Naive thymus-derived CD4-positive, alpha-beta T cell (primary cell): ENCODE measurements at regions not wholly inside any gene's neighbourhood (a gene's known extent, or its start where the extent isn't known, plus 50 kb on each side); places are given as distances from the start of the nearest gene placed in this dataset.

ENCODE experiments used
- ATAC-seq: fragments of 150-1000 bp; cut with Tn5 transposase; 2 replicates; pipeline ENCODE4 v1.10.0; 2021; ENCODE audit warnings: mild to moderate bottlenecking, moderate library complexity
- CTCF ChIA-PET: fragments of 350-600 bp; sonication (Branson Sonifier 250); formaldehyde crosslinking; loops from one replicate; lab custom pipeline; 2021; ENCODE audit warnings: antibody characterized with exemption; lab: Charles Lee
- POLR2A ChIA-PET: fragments of 350-600 bp; sonication (Branson Sonifier 250); formaldehyde crosslinking; loops from one replicate; lab custom pipeline; 2021; ENCODE audit warnings: antibody characterized with exemption, inconsistent platforms; lab: Charles Lee
- DNase-seq, 9 donors: peaks; one replicate each; pipeline versions ENCODE4 v3.0.0 to v3.0.0-alpha.2; 2020 to 2022; ENCODE audit warnings: mixed read lengths in 1 of 9
- H3K27ac ChIP-seq: one replicate; pipeline ENCODE4 v1.7.0; 2013; ENCODE audit warnings: mild to moderate bottlenecking, low read depth, low read length, moderate library complexity
- H3K27me3 ChIP-seq, 2 donors: one replicate each; pipeline ENCODE4 v1.7.0; 2013; ENCODE audit warnings: low read length in 2 of 2, mild to moderate bottlenecking in 2 of 2, moderate library complexity in 2 of 2; ENCODE audit not compliant: control insufficient read depth in 2 of 2, insufficient read depth in 2 of 2
- H3K36me3 ChIP-seq, 3 experiments: 1 replicate in 2 of 3; 2 replicates in 1 of 3; pipeline ENCODE4 v1.7.0; 2013; ENCODE audit warnings: low read length in 3 of 3, mild to moderate bottlenecking in 3 of 3, moderate library complexity in 1 of 3; ENCODE audit not compliant: insufficient read depth in 3 of 3, control insufficient read depth in 2 of 3
- H3K4me1 ChIP-seq, 2 donors: one replicate each; pipeline ENCODE4 v1.7.0; 2013; ENCODE audit warnings: low read length in 2 of 2, mild to moderate bottlenecking in 2 of 2, moderate library complexity in 1 of 2; ENCODE audit not compliant: control insufficient read depth in 2 of 2, insufficient read depth in 2 of 2
- H3K4me3 ChIP-seq: 2 replicates; pipeline ENCODE4 v1.7.0; 2013; ENCODE audit warnings: mild to moderate bottlenecking, low read length
- H3K9me3 ChIP-seq, 3 experiments: 1 replicate in 2 of 3; 2 replicates in 1 of 3; pipeline ENCODE4 v1.7.0; 2013; ENCODE audit warnings: low read length in 3 of 3; ENCODE audit not compliant: control insufficient read depth in 2 of 3
- H3K27ac Mint-ChIP-seq, 9 donors: one replicate each; pipeline ENCODE4 v1.8.0; 2020 to 2022; ENCODE audit warnings: mixed read lengths in 9 of 9, mild to moderate bottlenecking in 8 of 9, moderate library complexity in 5 of 9, inconsistent platforms in 2 of 9
- H3K27me3 Mint-ChIP-seq, 5 donors: one replicate each; pipeline ENCODE4 v1.8.0; 2021 to 2022; ENCODE audit warnings: mixed read lengths in 5 of 5, mild to moderate bottlenecking in 1 of 5
- H3K36me3 Mint-ChIP-seq, 5 donors: one replicate each; pipeline ENCODE4 v1.8.0; 2020 to 2022; ENCODE audit warnings: mixed read lengths in 5 of 5, mild to moderate bottlenecking in 3 of 5, inconsistent platforms in 1 of 5
- H3K4me1 Mint-ChIP-seq, 7 donors: one replicate each; pipeline ENCODE4 v1.8.0; 2020 to 2022; ENCODE audit warnings: mixed read lengths in 7 of 7, mild to moderate bottlenecking in 3 of 7, inconsistent platforms in 1 of 7
- H3K4me3 Mint-ChIP-seq, 10 donors: one replicate each; pipeline ENCODE4 v1.8.0; 2020 to 2022; ENCODE audit warnings: mild to moderate bottlenecking in 10 of 10, mixed read lengths in 10 of 10, moderate library complexity in 6 of 10, inconsistent platforms in 2 of 10
- H3K9me3 Mint-ChIP-seq, 11 donors: one replicate each; pipeline ENCODE4 v1.8.0; 2020 to 2022; ENCODE audit warnings: mixed read lengths in 11 of 11, mild to moderate bottlenecking in 4 of 11, inconsistent platforms in 1 of 11, moderate library complexity in 1 of 11
- intact Hi-C, 2 donors: fragments of 100-400 bp; cut with micrococcal nuclease; formaldehyde crosslinking; loops; one replicate each; pipeline ENCODE4 v1.15.1; 2023

DNA sequence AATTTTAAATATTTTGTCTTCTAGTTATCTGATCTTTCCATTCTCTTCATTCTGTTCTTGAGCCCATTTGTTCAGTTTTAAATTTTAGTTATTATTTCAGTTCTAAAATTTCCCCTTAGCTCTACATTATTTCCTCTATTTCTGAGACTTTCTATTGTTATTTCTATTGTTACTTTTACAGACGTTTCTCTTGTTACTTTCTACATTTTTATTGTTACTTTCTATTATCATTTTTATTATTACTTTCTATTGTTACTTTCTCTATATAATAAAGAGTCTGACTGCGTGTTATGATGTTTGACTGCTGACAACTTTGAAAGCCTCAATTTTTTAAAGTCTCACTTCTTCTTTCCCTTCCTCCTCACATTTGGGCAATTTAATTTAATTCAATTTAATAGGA is 915.7 kb upstream of the PCDH20 start:
- POLR2A ChIA-PET = no interaction called here
- Histone ChIP-seq H3K27ac (no peak overlapping the region), H3K36me3 (no peaks in the 10 kb centered on the region), H3K4me3 (no peak overlapping the region), H3K4me1 (no peaks in the 10 kb centered on the region), H3K27me3 (no peaks in the 10 kb centered on the region), H3K9me3 (no peaks in the 10 kb centered on the region)
- Mint-ChIP-seq H3K9me3 (peaks cover 2 to 20% (median 5%) of the 10 kb centered on the region in 11 donors), H3K27ac (no peak overlapping the region), H3K36me3 (no peaks in the 10 kb centered on the region), H3K27me3 (no peaks in the 10 kb centered on the region), H3K4me3 (no peak overlapping the region), H3K4me1 (no peaks in the 10 kb centered on the region)
- DNase-seq (no peak), ATAC-seq (no peak)
- intact Hi-C loops = loop anchor here in 1 of 2 donors (10.0 kb wide), 1 partner anchor 63 kb away; no protein-coding TSS in a partner anchor
- CTCF ChIA-PET = no interaction called here

DNA sequence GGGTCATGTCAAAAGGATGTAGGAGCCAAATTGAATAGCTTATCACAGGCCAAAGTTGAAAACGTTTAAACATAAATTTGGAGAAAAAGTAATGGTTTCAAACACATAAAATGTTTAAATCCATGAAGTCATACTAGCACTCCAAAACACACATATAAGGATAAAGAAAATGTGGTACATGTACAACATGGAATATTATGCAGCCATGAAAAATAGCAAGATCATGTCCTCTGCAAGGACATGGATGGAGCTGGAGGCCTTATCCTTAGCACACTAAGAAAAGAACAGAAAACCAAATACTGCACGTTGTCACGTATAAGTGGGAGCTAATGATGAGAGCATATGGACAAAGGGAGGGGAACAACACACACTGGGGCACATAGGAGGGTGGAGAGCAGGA is 911.7 kb upstream of the PCDH20 start:
- POLR2A ChIA-PET = no interaction called here
- Mint-ChIP-seq H3K36me3 (no peaks in the 10 kb centered on the region), H3K27me3 (no peaks in the 10 kb centered on the region), H3K4me3 (no peak overlapping the region), H3K4me1 (no peaks in the 10 kb centered on the region), H3K9me3 (peaks cover 0 to 16% (median 4%) of the 10 kb centered on the region in 11 donors), H3K27ac (no peak overlapping the region)
- ATAC-seq (no peak), DNase-seq (no peak)
- Histone ChIP-seq H3K4me1 (no peaks in the 10 kb centered on the region), H3K27ac (no peak overlapping the region), H3K4me3 (no peak overlapping the region), H3K9me3 (no peaks in the 10 kb centered on the region), H3K27me3 (no peaks in the 10 kb centered on the region), H3K36me3 (no peaks in the 10 kb centered on the region)
- CTCF ChIA-PET = no interaction called here
- intact Hi-C loops = no loop called here

DNA sequence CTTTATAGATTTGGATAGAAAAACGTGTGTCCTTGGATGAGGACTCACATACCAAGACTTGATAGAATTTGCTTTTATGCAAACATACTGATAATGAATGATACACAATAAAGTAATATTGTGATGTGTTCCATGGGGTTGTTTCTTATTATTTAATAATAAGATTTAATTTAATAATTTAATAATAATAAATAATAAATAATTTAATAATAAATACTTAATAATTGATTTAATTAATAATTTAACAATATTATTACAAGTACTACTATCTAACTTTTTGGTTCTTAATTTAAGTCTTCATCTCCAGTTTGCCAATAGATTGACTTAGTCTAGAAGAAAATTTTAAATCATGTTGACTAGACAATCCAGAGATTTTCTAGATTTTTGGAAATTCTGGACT is 909.2 kb upstream of the PCDH20 start:
- DNase-seq (no peak), ATAC-seq (no peak)
- Mint-ChIP-seq H3K9me3 (peaks cover 0 to 10% (median 4%) of the 10 kb centered on the region in 11 donors), H3K27me3 (no peaks in the 10 kb centered on the region), H3K36me3 (no peaks in the 10 kb centered on the region), H3K27ac (no peak overlapping the region), H3K4me1 (no peaks in the 10 kb centered on the region), H3K4me3 (no peak overlapping the region)
- intact Hi-C loops = no loop called here
- Histone ChIP-seq H3K36me3 (no peaks in the 10 kb centered on the region), H3K27ac (no peak overlapping the region), H3K4me3 (no peak overlapping the region), H3K27me3 (no peaks in the 10 kb centered on the region), H3K4me1 (no peaks in the 10 kb centered on the region), H3K9me3 (no peaks in the 10 kb centered on the region)
- ChIA-PET CTCF (no interaction called here), POLR2A (no interaction called here)

DNA sequence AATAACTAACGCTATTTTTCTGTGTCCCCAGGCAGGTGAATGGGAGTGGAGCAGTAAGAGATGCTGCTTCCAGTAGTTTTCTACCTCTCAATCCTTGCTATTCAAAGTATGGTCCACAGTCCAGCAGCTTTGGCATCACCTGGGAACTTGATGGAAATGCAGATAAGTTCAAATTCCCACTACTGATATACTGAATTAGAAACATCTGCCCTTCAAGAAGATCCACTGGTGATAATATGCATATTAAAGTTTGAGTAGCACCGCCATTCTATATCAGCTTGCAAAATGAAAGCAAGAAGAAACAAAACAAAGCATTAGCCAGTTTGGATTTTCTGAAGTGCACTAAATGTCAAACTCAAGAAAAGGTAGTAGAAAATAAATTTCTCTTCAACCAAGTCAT is 906.2 kb upstream of the PCDH20 start:
- Histone ChIP-seq H3K4me3 (no peak overlapping the region), H3K27ac (no peak overlapping the region), H3K4me1 (no peaks in the 10 kb centered on the region), H3K27me3 (no peaks in the 10 kb centered on the region), H3K36me3 (no peaks in the 10 kb centered on the region), H3K9me3 (no peaks in the 10 kb centered on the region)
- H3K27me3 Mint-ChIP-seq = no peaks in the 10 kb centered on the region
- H3K4me1 Mint-ChIP-seq = no peaks in the 10 kb centered on the region
- H3K36me3 Mint-ChIP-seq = no peaks in the 10 kb centered on the region
- intact Hi-C loops = no loop called here
- H3K27ac Mint-ChIP-seq = no peak overlapping the region
- POLR2A ChIA-PET = no interaction called here
- peaks cover 0 to 5% (median 0%) of the 10 kb centered on the region in 11 donors for H3K9me3 Mint-ChIP-seq
- H3K4me3 Mint-ChIP-seq = no peak overlapping the region
- CTCF ChIA-PET = no interaction called here
- no peak for DNase-seq
- ATAC-seq = no peak

DNA sequence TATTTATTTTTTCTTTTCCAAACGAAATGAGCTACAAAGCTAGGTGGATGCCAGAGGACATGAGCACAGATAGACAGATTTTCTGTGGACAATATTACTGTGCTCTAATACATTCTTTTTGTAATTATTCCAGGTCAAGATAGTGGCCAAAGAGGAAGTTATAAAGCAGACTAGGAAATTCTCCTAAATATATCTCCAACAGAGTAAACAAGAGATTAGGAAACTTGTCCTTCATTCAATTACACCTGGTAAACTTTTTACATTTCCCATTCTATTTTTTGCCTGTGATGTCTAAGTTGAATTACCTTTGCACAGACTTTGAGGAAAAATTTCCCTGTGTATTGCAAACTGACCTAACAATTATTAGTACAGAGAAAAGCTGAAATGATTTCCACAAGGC is 905.5 kb upstream of the PCDH20 start:
- Mint-ChIP-seq H3K27me3 (no peaks in the 10 kb centered on the region), H3K36me3 (no peaks in the 10 kb centered on the region), H3K4me1 (no peaks in the 10 kb centered on the region), H3K27ac (no peak overlapping the region), H3K4me3 (no peak overlapping the region), H3K9me3 (peaks cover 0 to 5% (median 0%) of the 10 kb centered on the region in 11 donors)
- ChIA-PET CTCF (no interaction called here), POLR2A (no interaction called here)
- no peaks in the 10 kb centered on the region for H3K4me1 ChIP-seq
- H3K27ac ChIP-seq = no peak overlapping the region
- DNase-seq (no peak), ATAC-seq (no peak)
- H3K27me3 ChIP-seq = no peaks in the 10 kb centered on the region
- no peaks in the 10 kb centered on the region for H3K36me3 ChIP-seq
- intact Hi-C loops = no loop called here
- H3K9me3 ChIP-seq = no peaks in the 10 kb centered on the region
- H3K4me3 ChIP-seq = no peak overlapping the region

DNA sequence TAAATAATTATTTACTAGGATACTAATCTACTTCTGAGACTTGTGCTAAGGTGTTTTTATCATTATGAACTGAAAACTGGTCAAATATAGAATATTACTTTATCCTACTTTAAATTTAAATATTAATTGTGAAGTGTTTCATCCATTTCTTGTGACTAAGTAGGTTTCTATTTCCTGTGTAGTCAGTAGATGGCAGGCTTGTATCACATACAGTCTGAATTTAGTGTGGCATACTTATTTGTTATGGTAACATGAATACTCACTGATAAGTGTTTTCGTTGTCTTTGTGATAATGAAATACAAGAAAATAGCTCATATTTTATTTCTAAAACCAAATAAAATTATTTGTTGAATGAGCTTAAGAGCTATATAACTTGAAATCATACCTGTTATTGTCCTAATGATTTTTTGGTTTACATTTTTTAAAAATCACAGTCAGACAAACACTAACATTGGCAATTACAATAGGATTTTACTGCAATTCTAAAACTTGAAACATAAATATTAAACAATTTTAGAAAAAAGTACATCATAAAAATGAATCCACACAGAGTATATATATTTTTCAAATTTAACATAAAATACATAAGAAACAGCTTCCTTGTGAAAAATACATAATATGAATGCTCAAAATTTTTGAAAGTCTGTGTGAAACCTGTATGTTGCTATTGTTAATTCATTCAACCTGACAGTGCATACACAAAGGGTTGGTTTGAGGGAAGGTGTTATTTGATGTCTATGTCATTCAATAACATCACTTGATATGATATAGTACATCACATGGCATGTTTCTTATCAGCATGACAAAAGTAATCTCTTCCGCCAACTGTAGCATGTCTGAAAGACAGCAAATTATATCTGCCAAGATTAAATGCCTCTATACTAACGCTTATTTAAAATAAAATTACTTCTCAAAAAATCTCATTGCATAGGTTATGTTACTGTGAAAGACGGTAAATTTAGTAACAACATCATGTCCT is 904.8 kb upstream of the PCDH20 start:
- H3K27ac Mint-ChIP-seq = no peak overlapping the region
- H3K27me3 Mint-ChIP-seq = no peaks in the 10 kb centered on the region
- no peak overlapping the region for H3K27ac ChIP-seq
- ChIA-PET CTCF (no interaction called here), POLR2A (no interaction called here)
- no peaks in the 10 kb centered on the region for H3K9me3 ChIP-seq
- no peaks in the 10 kb centered on the region for H3K4me1 ChIP-seq
- intact Hi-C loops = no loop called here
- peaks cover 0 to 5% (median 0%) of the 10 kb centered on the region in 11 donors for H3K9me3 Mint-ChIP-seq
- H3K36me3 Mint-ChIP-seq = no peaks in the 10 kb centered on the region
- H3K4me3 Mint-ChIP-seq = no peak overlapping the region
- no peak for ATAC-seq
- no peaks in the 10 kb centered on the region for H3K4me1 Mint-ChIP-seq
- no peak for DNase-seq
- no peaks in the 10 kb centered on the region for H3K27me3 ChIP-seq
- no peak overlapping the region for H3K4me3 ChIP-seq
- no peaks in the 10 kb centered on the region for H3K36me3 ChIP-seq

DNA sequence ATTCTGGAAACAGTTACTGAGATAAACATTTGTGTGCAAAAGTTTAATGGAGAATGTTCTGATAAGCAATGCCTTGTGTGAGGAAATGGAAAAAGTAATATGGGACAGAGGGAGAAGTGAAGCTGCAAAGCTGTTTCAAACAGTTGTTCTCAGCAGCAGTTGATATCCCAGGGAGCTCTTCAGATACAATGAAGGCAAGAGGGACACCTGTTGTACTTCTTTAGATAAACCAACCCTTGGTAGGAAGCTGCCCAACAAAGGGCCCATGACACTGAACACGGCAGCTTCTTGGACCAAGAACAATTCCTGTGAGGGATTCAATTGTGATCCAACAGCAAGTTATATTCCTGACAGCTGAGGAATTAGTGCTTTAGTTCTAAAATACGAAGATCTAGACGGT is 894.3 kb upstream of the PCDH20 start:
- Mint-ChIP-seq H3K4me3 (no peak overlapping the region), H3K9me3 (peaks cover 0 to 11% (median 2%) of the 10 kb centered on the region in 11 donors), H3K27me3 (no peaks in the 10 kb centered on the region), H3K36me3 (no peaks in the 10 kb centered on the region), H3K27ac (no peak overlapping the region), H3K4me1 (no peaks in the 10 kb centered on the region)
- POLR2A ChIA-PET = no interaction called here
- Histone ChIP-seq H3K36me3 (no peaks in the 10 kb centered on the region), H3K9me3 (no peaks in the 10 kb centered on the region), H3K27ac (no peak overlapping the region), H3K27me3 (no peaks in the 10 kb centered on the region), H3K4me3 (no peak overlapping the region), H3K4me1 (no peaks in the 10 kb centered on the region)
- CTCF ChIA-PET = no interaction called here
- DNase-seq (no peak), ATAC-seq (no peak)
- intact Hi-C loops = no loop called here
